CD14-positive monocyte (primary cell): ENCODE measurements at regions not wholly inside any gene's neighbourhood (a gene's known extent, or its start where the extent isn't known, plus 50 kb on each side); places are given as distances from the start of the nearest gene placed in this dataset.

Source experiments
- DNase-seq, 3 donors: peaks; one replicate each; pipeline ENCODE4 v3.0.0-alpha.2; 2011 to 2022
- H2AFZ ChIP-seq: 2 replicates; pipeline ENCODE4 v1.6.0; 2012; ENCODE audit warnings: mild to moderate bottlenecking, low read depth, low read length, inconsistent platforms; ENCODE audit not compliant: insufficient read depth, poor library complexity, severe bottlenecking
- H3K27ac ChIP-seq, 2 donors: 1 replicate in 1 of 2; 2 replicates in 1 of 2; pipeline ENCODE4 v1.5.1; 2012 to 2013; ENCODE audit warnings: low read length in 2 of 2, control low read depth in 1 of 2, inconsistent platforms in 1 of 2, low read depth in 1 of 2, mild to moderate bottlenecking in 1 of 2
- H3K27me3 ChIP-seq, 2 donors: one replicate each; pipeline versions ENCODE4 v1.6.0 to v1.6.1; 2011 to 2013; ENCODE audit warnings: low read length in 2 of 2; ENCODE audit not compliant: control insufficient read depth in 2 of 2, insufficient read depth in 2 of 2
- H3K36me3 ChIP-seq, 2 donors: replicated peaks in 1 of 2; 1 replicate in 1 of 2; 2 replicates in 1 of 2; pipeline versions ENCODE4 v1.5.1 to v1.6.1; 2012 to 2013; ENCODE audit warnings: low read length in 2 of 2, control low read depth in 1 of 2, inconsistent platforms in 1 of 2, mild to moderate bottlenecking in 1 of 2; ENCODE audit not compliant: insufficient read depth in 2 of 2, control insufficient read depth in 1 of 2
- H3K4me1 ChIP-seq, 2 donors: 1 replicate in 1 of 2; 2 replicates in 1 of 2; pipeline versions ENCODE4 v1.5.1 to v1.6.1; 2012 to 2013; ENCODE audit warnings: low read length in 2 of 2, control low read depth in 1 of 2, inconsistent platforms in 1 of 2, mild to moderate bottlenecking in 1 of 2, moderate library complexity in 1 of 2; ENCODE audit not compliant: insufficient read depth in 2 of 2, control insufficient read depth in 1 of 2
- H3K4me2 ChIP-seq: replicated peaks from 2 replicates; pipeline ENCODE3; 2012; ENCODE audit warnings: low read length, moderate library complexity, mild to moderate bottlenecking; ENCODE audit not compliant: poor library complexity, severe bottlenecking; ENCODE audit errors: extremely low read depth
- H3K4me3 ChIP-seq, 3 experiments: fragments of 200-600 bp in 1 of 3; sonication (generic) in 1 of 3; replicated peaks in 1 of 3; 1 replicate in 2 of 3; 2 replicates in 1 of 3; pipeline ENCODE4 v1.5.1; 2011 to 2013; ENCODE audit warnings: low read length in 3 of 3, mild to moderate bottlenecking in 3 of 3, control low read depth in 2 of 3, low read depth in 2 of 3, inconsistent platforms in 1 of 3, moderate library complexity in 1 of 3
- H3K79me2 ChIP-seq: 2 replicates; pipeline ENCODE4 v1.6.0; 2012; ENCODE audit warnings: mild to moderate bottlenecking, control low read depth, inconsistent platforms, low read length, moderate library complexity; ENCODE audit not compliant: insufficient read depth
- H3K9ac ChIP-seq: 2 replicates; pipeline ENCODE4 v1.6.0; 2017; ENCODE audit warnings: low read length, mild to moderate bottlenecking; ENCODE audit not compliant: insufficient read depth, poor library complexity, severe bottlenecking
- H3K9me3 ChIP-seq, 2 donors: replicated peaks in 1 of 2; 1 replicate in 1 of 2; 2 replicates in 1 of 2; pipeline versions ENCODE4 v1.5.1 to v1.6.1; 2012 to 2013; ENCODE audit warnings: low read length in 2 of 2, control low read depth in 1 of 2; ENCODE audit not compliant: control insufficient read depth in 1 of 2, insufficient read depth in 1 of 2
- H4K20me1 ChIP-seq: 2 replicates; pipeline ENCODE4 v1.6.0; 2012; ENCODE audit warnings: mild to moderate bottlenecking, low read length, control low read depth, moderate library complexity; ENCODE audit not compliant: insufficient read depth
- H3K27ac Mint-ChIP-seq, 7 donors: one replicate each; pipeline ENCODE4 v1.8.0; 2020; ENCODE audit warnings: mild to moderate bottlenecking in 7 of 7, mixed read lengths in 7 of 7, moderate library complexity in 6 of 7, inconsistent platforms in 2 of 7
- H3K27me3 Mint-ChIP-seq, 3 donors: one replicate each; pipeline ENCODE4 v1.8.0; 2021 to 2022; ENCODE audit warnings: low read depth in 3 of 3, mild to moderate bottlenecking in 3 of 3, mixed read lengths in 3 of 3, moderate library complexity in 3 of 3, inconsistent platforms in 1 of 3
- H3K36me3 Mint-ChIP-seq, 2 donors: one replicate each; pipeline ENCODE4 v1.8.0; 2020; ENCODE audit warnings: mixed read lengths in 2 of 2, inconsistent platforms in 1 of 2, mild to moderate bottlenecking in 1 of 2
- H3K4me1 Mint-ChIP-seq: one replicate; pipeline ENCODE4 v1.8.0; 2020; ENCODE audit warnings: mild to moderate bottlenecking, mixed read lengths
- H3K4me3 Mint-ChIP-seq, 2 donors: one replicate each; pipeline ENCODE4 v1.8.0; 2020; ENCODE audit warnings: mild to moderate bottlenecking in 2 of 2, mixed read lengths in 2 of 2, moderate library complexity in 1 of 2
- H3K9me3 Mint-ChIP-seq, 7 donors: one replicate each; pipeline ENCODE4 v1.8.0; 2020 to 2022; ENCODE audit warnings: mixed read lengths in 7 of 7, mild to moderate bottlenecking in 6 of 7, moderate library complexity in 6 of 7, inconsistent platforms in 2 of 7
- WGBS: methylation state at CpG from one replicate; pipeline ENCODE4 v1.1.5; 2013; ENCODE audit warnings: missing lambda C conversion rate; ENCODE audit not compliant: insufficient coverage; 5-methylcytosine and 5-hydroxymethylcytosine counted together
- intact Hi-C, 2 donors: fragments of 100-400 bp; cut with micrococcal nuclease; formaldehyde crosslinking; loops; one replicate each; pipeline versions ENCODE4 v1.15.0 to v1.15.1; 2023
- TF ChIP-seq, protein P1 (sequence below): fragments of 200-600 bp; IDR thresholded peaks from one replicate; pipeline ENCODE4 v1.8.0; 2022; ENCODE audit warnings: antibody characterized with exemption, mild to moderate bottlenecking

DNA sequence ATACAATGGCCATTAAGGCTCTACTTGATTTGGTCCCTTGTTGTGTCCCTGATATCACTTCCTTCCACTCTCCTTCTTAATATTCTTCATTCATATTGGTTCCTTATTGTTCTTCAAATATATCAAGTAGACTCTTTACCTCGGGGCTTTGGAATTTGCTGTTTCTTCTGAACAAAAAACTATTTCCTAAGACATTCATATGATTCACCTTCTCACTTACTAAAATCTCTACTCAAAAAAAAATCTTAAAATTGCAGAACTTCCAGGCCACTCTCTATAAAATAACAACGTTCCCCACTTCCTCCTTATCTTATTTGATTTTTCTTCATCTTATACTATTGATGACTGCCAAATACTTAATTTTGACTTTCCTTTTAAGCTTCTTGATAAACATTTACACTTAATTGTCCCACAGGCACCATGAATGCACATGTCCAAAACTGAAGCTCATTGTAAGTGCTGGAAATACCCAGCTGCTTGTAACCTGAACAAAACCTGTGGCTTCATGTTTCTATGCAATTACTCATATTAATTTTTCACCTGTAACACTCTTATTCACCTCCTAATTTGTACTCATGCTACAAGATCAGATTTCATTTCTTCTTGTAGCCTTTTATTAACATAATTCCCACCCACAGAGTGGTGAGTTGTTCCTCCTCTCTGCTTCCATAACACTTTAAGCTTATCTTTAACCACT is 58.4 kb upstream of the NUDT12 start:
- H2AFZ ChIP-seq, result no peak overlapping the region
- 83% methylated on average over 2 of the region's 2 CpGs for WGBS

DNA sequence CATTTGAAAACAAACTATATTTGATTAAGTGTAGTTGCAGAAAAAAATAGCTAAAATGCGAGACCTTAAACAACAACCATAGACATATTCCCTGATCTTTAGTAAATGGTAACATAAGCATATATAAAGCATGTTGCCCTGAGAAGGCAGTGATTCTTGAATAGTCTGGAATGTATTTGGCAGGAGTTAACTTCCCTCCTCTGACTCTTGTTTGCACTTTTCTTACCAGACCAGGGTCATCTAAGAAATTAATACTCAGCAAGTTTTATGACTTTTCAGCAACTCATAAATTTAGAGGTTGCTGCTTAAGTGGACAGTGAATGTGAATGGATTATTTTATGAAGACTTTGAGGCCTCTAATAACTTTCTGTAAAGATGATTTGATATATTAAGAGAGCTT is 55.3 kb upstream of the NUDT12 start:
- H3K27me3 ChIP-seq, result no peaks in the 10 kb centered on the region
- Mint-ChIP-seq H3K36me3 (no peaks in the 10 kb centered on the region), H3K9me3 (peaks cover 0 to 3% (median 0%) of the 10 kb centered on the region in 7 donors), H3K27ac (no peak overlapping the region), H3K4me1 (no peaks in the 10 kb centered on the region), H3K4me3 (no peak overlapping the region), H3K27me3 (peaks cover 0 to 3% (median 0%) of the 10 kb centered on the region in 3 donors)
- H3K27ac ChIP-seq, result no peak overlapping the region
- no peak for DNase-seq
- WGBS, result no CpG with 5 or more reads among the region's 1 CpG
- no peaks in the 10 kb centered on the region for H3K9me3 ChIP-seq
- H3K9ac ChIP-seq, result no peak overlapping the region
- intact Hi-C loops, result no loop called here
- no peak overlapping the region for H2AFZ ChIP-seq
- no peaks in the 10 kb centered on the region for H3K36me3 ChIP-seq
- no peak overlapping the region for H3K4me3 ChIP-seq
- H4K20me1 ChIP-seq, result no peaks in the 10 kb centered on the region
- no peak overlapping the region for H3K4me2 ChIP-seq
- TF ChIP-seq, protein P1, sequence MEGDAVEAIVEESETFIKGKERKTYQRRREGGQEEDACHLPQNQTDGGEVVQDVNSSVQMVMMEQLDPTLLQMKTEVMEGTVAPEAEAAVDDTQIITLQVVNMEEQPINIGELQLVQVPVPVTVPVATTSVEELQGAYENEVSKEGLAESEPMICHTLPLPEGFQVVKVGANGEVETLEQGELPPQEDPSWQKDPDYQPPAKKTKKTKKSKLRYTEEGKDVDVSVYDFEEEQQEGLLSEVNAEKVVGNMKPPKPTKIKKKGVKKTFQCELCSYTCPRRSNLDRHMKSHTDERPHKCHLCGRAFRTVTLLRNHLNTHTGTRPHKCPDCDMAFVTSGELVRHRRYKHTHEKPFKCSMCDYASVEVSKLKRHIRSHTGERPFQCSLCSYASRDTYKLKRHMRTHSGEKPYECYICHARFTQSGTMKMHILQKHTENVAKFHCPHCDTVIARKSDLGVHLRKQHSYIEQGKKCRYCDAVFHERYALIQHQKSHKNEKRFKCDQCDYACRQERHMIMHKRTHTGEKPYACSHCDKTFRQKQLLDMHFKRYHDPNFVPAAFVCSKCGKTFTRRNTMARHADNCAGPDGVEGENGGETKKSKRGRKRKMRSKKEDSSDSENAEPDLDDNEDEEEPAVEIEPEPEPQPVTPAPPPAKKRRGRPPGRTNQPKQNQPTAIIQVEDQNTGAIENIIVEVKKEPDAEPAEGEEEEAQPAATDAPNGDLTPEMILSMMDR, result no peak
- H3K79me2 ChIP-seq, result no peaks in the 10 kb centered on the region
- H3K4me1 ChIP-seq, result no peaks in the 10 kb centered on the region

More for the DNA sequence above, 58.4 kb upstream of the NUDT12 start:
- Histone ChIP-seq H4K20me1 (no peaks in the 10 kb centered on the region), H3K4me2 (no peak overlapping the region), H3K4me3 (no peak overlapping the region), H3K9ac (no peak overlapping the region), H3K79me2 (no peaks in the 10 kb centered on the region), H3K27me3 (no peaks in the 10 kb centered on the region), H3K9me3 (peaks cover 0 to 6% of the 10 kb centered on the region in 2 donors), H3K27ac (no peak overlapping the region), H3K36me3 (no peaks in the 10 kb centered on the region), H3K4me1 (no peaks in the 10 kb centered on the region)
- DNase-seq, result no peak
- peaks cover 0 to 3% (median 0%) of the 10 kb centered on the region in 3 donors for H3K27me3 Mint-ChIP-seq
- H3K27ac Mint-ChIP-seq, result no peak overlapping the region
- TF ChIP-seq, protein P1, result no peak
- H3K4me1 Mint-ChIP-seq, result no peaks in the 10 kb centered on the region
- intact Hi-C loops, result no loop called here
- H3K9me3 Mint-ChIP-seq, result peaks cover 0 to 11% (median 2%) of the 10 kb centered on the region in 7 donors
- H3K4me3 Mint-ChIP-seq, result no peak overlapping the region
- no peaks in the 10 kb centered on the region for H3K36me3 Mint-ChIP-seq
